HG03196 (cell line): ENCODE measurements at regions not wholly inside any gene's neighbourhood (a gene's known extent, or its start where the extent isn't known, plus 50 kb on each side); places are given as distances from the start of the nearest gene placed in this dataset.

ENCODE experiments used
- ATAC-seq: cut with Tn5 transposase; IDR thresholded peaks from one replicate; pipeline ENCODE4 v1.9.1; 2021; ENCODE audit not compliant: unreplicated experiment

GRCh38 chr6:743320-744096, 50.6 kb upstream of the EXOC2 start:
- ATAC-seq, result no peak
